NCI-H1092 treated with DMSO at 0.1 percent for 48 hours (cell line): ENCODE measurements at regions not wholly inside any gene's neighbourhood (a gene's known extent, or its start where the extent isn't known, plus 50 kb on each side); places are given as distances from the start of the nearest gene placed in this dataset.
"Not testable (repeated sequence)": the region's sequence is repeated elsewhere in the genome, so short reads cannot be mapped to it uniquely, and the experiment has no call there.

Source experiments
- DNase-seq: peaks from one replicate; lab custom pipeline; 2025; lab: John Stamatoyannopoulos, UW

DNA sequence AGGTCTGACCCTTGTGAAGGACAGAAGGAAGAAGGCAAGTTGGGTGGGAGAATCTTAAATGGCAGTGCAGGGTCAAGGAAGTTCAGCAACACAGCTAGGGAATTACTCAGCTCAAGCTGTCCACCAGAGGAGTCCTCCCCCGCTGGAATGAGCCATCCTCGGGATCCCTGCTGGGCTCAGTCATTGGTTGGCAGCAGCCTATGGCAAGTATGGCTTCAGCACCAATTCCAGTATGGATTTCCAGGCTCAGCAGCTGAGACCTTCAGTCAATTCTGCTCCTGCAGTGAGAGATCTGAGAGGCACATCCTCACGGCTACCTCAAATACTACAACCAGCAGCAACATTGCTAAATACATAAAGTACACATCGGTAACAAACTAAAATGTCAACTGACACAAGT lies 280.6 kb upstream of the PIK3R1 start:
- DNase-seq: no peak

DNA sequence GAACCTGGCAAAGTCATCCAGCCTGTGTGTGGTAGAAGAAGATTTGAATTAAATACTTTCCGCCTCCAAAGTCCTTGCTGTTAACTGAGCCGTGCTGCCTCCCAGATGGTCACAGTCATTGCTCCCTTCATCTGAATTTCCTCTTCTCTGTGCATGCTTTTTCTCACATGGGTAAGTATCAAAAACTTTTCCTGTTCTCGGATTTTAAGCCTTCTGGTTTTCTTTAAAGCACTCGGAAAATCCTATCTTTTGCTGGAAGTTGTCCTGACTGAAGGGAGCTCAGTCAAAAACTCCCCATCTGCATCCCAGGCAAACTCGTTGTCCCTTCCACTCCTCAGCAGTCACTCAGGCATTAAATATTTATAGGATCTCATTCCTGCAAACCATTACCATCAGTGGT lies 290.0 kb upstream of the PIK3R1 start:
- DNase-seq: no peak

DNA sequence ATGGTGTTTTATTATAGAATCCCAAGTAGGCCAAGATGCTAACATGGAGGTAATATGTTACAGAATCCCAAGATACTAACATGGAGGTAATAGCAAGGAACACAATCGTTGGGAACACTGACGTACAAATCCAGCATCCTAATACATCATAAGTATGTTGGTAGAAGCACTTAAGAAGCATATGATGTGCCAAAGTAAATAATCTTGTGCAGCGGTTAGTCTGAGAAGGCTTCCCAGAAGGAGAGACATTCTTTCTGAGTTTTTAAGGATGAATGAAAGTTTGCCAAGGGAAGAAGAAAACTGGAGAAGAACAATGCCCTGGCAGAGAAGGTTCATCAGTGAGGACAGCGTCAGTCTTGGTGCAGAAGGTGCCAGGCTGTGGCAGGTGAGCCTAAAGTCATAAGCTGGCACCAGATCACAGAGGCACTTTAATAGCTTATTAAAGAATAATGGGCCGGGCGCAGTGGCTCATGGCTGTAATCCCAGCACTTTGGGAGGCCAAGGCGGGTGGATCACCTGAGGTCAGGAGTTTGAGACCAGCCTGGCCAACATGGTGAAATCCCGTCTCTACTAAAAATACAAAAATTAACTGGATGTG lies 294.5 kb upstream of the PIK3R1 start:
- DNase-seq: no peak

DNA sequence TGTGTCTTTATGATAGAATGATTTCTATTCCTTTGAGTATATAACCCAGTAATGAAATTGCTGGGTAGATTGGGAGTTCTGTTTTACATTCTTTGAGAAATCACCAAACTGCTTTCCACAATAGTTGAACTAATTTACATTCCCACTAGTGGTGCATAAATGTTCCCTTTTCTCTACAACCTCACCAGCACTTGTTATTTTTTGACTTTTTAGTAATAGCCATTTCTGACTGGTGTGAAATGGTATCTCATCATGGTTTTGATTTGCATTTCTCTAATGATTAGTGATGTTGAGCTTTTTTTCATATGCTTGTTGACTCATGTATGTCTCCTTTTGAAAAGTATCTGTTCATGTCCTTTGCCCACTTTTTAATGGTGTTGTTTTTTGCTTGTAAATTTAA lies 296.0 kb upstream of the PIK3R1 start:
- not testable (repeated sequence) for DNase-seq

DNA sequence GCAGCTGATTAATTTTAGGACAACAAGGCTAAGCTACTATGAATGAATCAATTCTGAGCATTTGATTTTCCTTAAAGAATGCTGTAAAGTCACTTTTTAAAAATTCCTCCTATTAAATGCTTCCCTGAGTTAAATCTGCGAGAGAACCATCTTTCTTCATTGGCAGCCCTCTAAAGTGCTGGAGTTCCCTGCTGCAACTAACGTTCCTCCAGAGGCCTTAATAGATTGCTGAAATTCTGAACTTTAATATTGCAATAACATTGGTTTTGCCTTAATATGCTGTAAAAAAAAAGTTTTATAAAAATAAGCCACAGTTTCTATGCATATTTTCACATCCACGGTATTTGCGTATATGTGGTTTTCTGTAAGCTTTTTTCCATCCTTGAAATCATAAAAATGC lies 298.0 kb upstream of the PIK3R1 start:
- no peak for DNase-seq

DNA sequence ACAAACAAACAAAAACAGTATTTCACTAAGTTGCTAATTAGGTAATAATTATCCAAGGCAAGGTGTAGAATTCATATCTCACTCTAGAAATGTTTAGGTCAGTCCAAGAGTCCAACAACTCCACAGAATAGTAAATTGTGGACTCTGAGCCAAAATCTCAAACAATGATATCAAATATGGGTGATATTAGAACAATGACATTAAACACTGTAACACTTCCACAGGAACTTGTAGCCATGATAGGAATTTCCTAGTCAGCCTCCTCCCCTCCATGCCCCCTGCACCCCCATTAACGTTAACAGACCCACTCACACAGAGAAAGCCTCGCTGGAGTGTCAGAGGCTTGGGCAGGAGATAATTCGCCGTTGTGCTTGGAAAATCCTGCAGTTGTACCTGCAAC lies 305.0 kb upstream of the PIK3R1 start:
- no peak for DNase-seq

DNA sequence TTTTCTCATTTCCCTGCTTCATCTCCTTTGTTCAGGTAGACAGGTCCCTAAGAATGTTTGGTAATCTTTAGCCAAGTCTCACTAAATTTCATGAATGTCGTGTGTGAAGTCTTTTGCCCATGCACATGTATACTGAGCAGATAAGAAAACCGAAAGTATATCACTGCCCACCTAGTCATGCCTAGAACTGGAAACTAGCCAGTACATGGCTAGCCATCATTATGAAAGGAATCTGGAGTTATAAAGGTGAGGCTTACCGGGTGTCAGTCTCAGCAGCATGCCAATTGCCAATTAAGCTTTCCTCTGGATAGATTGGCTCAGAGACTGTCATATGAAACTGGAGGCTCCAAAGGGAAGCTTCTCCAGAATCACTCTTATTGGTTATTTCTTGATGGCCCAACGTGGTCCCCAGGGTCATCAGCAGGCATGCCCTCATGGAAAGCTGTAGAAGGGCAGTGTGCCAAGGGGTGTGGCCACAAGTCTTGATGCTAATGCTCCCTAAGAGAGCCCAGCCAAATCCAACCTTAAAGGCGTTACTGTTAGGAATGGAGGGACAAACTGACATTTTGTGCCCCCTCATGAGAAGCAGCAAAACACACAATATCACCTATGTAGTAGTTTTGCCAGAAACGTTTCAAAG lies 307.3 kb upstream of the PIK3R1 start:
- DNase-seq: no peak

DNA sequence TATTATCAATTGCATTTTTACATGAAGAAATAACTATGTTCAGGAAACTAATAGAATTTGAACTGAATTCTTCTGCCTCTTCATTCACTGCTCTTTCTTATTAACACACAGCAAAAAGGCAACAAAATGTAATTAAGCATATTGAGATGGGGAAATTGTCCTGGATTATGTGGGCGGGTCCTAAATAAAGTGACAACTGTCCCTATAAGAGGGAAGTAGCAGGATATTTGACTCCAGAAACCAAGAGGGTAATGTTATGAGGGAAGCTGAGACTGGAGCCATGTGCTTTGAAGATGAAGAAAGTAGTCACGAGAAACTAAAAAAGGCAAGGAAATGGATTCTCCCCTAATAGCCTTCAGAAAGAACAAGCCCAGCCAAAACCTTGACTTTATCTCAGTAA lies 311.2 kb upstream of the PIK3R1 start:
- DNase-seq: no peak

DNA sequence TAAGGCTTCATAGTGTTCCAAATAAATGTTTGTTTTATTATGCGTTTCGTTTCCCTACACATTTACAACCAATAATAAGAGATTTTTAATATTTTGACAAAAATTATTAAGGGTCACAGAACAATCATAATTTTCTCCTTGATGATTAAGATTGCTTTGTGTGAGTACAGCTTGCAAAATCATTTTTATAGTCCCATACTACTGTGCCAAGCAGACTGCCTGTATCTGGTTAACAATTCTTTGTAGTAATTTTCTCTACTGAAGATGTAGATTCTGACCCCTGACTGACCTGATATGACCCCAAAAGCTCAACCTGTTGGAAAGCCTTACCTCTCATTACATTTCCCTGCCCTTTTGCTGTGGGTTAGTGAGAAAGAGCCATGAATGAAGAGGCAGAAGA lies 311.9 kb upstream of the PIK3R1 start:
- no peak for DNase-seq

DNA sequence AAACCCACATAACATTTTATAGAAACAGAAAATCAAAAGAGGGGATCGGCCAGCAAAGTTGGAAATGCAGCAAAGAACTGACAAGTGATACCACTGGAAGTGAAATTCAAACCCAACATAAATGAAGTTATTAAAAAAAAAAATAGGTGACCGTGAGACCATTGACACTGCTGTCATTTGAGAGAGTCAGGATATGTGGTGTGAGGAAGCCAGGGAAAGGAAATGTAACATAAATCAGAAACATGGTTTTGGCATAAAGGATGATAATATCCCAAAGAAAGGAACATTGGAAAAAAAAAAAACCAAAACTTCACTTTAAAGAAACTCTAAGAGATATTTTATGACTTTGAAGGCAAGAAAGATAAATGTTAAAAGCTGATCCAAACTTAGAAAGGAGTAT lies 312.4 kb upstream of the PIK3R1 start:
- DNase-seq: no peak

DNA sequence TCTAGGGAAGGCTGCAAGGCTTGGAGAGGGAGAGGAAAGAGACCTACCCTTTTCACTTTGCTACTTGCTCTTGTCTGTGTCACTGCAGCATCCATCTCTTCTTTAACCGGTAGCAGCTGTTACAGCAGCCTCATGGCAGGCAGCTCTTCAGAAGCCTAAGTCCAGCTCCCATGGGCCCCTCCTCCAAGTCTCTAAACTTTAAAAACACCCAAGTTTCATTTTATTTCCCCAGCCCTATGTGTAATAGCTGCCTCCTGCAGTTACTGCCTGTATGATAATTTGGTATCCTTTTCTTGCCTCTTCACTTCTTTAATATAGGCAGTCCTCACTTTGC lies 313.1 kb upstream of the PIK3R1 start:
- DNase-seq: no peak

DNA sequence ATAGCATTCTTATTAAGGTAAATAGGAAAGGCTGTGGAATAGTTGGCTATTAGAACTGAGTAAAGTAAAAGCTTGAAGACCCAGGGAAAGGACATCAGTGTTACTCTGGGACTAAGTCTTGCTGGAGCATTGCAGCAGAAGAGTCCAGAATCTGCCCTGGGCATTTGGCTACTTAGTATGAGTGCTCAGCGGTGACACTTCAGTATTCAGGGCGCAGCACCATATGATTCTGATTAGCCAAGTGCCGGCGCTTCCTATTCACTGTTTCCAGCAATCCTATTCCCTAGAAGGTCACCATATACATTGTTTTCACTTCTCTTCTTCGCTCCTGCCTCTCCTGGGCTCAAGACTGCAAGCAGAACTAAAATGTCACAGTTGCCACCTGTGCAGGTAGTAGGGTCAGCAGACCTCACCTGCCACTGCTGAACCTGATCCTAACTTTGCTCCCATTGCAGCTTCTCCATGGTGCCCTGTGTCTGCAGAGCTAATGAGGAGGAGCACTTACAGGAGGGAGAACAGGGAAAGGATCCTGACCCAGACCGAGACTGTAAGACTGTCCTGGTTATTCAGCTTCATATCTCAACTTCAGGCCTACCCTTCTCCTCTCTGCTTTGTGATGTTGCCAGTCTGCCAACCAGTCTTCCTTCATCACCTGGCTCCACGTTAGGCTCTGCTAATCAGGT lies 313.6 kb upstream of the PIK3R1 start:
- DNase-seq: no peak

DNA sequence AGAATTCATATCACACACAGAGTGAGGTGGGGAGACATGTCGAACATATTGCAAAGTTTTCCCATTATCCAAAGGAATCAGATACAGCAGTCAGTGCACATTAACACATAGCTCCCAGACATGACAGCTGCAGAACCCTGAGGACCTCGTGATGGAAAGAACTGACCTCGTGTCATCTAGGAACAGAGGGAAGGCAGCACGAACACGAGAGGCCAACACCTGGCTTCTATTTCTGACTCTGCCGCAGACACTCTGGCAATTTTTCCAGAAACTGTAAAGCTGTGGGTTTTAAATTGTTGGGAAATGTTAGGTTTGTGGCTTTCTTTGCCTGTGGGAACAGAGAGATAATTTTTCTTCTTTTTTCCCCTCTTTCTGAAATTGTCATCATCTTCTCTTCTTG lies 315.0 kb upstream of the PIK3R1 start:
- no peak for DNase-seq

DNA sequence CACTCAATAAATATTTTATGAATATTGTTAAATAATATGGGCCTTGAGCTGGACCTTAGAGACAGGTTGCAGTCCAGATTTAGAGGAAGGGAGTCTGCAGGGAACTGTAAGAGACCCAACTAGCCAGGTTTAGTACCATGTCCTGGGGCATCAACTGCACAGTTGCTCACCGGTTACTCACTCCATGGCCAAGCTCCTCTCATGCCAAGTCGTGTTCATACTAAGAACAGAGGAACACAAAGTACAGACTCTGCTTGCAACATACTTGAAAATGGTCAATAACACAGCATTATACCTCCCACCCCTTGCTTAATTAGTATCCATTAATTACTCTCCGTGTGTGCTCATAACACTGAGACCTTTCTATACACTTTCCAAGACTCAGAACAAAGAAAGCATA lies 317.6 kb upstream of the PIK3R1 start:
- no peak for DNase-seq

DNA sequence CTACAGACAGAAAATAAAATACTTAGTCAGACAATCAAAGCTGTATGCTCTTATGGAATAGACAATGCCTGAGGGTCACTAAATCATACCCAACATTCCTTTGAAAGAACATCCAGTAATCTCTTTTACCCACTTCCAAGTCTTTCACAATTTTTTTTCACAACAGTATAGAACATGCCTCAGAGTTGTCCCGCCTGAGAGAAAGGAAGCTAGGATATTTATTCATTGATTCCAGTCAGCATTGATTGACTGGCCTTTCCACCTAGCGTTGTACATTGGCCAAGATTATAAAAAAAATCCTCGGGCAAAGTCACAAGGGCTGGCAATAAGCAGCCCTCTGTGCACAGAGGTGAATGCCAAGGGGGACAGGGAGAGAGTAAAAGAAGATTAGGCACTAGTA lies 318.1 kb upstream of the PIK3R1 start:
- no peak for DNase-seq

DNA sequence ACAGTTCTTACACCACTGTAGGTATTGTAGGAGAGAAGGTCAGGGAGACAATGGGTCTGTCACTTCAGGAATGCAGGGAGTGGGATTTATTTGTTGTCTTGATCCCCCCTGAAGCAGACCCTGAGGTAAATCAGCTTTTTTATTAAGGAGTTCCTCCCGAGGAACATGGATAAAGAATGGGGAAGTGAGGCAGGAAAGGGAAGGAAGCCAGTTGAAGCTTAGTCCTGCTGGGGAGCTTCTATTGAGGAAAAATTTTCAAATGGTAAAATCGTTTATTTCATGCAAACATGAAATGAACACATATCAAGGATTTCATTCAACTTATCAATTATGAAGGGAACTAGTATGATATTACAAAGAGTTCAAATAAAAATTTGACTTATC lies 318.6 kb upstream of the PIK3R1 start:
- no peak for DNase-seq

DNA sequence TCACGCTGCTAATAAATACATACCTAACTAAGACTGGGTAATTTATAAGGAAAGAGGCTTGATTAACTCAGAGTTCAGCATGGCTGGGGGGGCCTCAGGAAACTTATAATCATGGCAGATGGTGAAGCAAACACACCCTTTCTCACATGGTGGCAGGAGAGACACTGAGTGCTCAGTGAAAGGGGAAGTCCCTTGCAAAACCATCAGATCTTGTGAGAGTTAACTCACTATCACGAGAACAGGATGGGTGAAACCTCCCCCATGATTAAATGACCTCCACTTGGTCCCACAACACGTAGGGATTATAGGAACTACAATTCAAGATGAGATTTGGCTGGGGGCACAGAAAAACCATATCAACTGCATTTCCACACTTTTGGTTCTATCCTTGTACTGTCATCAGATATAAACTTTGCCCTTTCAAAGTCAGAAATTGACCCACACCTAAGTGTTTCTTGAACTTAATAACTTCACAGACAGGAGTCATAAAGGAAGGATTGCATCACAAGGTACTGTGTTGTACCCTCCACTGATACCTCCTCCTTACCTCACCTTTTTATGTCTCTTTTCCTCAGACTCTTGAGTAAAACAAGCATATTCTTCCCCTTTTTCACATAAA lies 319.1 kb upstream of the PIK3R1 start:
- no peak for DNase-seq

DNA sequence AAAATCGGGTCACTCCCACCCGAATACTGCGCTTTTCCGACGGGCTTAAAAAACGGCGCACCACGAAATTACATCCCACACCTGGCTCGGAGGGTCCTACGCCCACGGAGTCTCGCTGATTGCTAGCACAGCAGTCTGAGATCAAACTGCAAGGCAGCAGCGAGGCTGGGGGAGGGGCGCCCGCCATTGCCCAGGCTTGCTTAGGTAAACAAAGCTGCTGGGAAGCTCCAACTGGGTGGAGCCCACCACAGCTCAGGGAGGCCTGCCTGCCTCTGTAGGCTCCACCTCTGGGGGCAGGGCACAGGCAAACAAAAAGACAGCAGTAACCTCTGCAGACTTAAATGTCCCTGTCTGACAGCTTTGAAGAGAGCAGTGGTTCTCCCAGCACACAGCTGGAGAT lies 325.7 kb upstream of the PIK3R1 start:
- DNase-seq: not testable (repeated sequence)

DNA sequence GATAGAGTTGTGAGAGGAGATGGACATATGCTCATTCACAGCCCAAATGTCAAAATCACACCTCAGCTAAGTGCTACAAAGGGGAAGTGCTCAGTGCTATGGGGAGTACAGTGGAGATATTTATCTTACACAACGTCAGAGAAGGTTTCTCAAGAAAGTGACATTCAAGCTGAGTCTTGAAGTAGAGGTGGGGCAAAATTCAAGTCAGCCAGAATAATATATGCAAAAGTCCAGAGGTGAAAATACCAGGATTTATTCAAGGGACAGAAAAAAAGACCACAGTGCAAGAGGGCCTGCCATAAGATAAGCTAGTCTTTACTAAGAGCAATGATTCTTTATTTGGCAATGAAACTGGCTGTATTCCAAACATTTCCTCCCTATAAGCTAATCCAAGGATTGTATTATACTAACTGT lies 327.8 kb upstream of the PIK3R1 start:
- no peak for DNase-seq

DNA sequence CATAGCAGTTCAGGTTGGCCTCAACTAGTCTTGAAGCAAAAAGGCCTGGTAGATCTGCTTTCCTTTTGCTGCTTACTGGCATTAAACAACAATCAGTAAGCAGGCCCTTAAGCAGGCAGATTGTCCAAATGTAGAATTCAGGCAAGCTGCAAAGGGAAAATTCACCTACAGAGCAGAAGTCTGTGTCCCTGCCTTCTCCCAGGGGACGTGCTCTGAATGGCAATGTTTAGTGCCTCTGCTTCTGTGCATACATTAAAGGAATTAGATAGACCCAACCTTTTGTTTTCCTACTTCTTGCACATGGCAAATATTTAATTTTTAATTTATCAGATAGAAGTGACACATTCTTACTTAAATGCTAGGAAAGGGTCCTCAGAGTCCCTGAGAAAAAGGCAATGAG lies 328.8 kb upstream of the PIK3R1 start:
- DNase-seq: no peak

DNA sequence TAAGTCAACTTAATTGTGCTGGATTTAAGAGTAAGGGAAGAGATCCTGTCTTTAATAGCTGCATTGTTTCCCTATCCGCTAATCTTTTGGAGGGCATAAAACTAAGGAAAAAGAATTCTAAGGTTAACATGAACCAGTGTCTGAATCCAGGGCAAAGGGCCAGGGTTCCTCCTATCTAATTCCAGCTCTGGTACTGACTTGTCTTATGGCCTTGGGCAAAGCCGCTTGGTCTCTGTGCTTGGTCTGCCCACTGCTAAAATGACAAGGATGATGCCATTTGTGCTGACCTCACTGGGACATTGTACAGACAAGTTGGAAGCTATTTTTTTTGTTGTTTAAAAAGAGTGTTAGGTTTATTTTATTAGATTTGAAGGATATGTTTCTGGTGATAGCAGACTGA lies 334.7 kb upstream of the PIK3R1 start:
- DNase-seq: no peak

DNA sequence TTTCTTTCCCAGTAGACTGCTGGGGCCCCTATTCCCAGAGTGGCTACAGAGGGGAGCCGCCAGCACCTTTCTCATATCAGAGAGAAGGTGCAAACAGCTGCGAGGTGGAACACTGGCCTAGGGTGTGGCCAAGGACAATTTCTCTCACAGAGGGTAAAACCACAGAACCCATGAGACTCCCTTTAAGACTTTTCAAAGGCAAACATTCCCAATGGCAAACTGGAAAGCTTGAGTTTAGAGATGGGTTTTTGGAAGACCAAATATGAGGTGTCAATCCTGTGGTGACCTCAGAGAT lies 335.1 kb upstream of the PIK3R1 start:
- DNase-seq: no peak

DNA sequence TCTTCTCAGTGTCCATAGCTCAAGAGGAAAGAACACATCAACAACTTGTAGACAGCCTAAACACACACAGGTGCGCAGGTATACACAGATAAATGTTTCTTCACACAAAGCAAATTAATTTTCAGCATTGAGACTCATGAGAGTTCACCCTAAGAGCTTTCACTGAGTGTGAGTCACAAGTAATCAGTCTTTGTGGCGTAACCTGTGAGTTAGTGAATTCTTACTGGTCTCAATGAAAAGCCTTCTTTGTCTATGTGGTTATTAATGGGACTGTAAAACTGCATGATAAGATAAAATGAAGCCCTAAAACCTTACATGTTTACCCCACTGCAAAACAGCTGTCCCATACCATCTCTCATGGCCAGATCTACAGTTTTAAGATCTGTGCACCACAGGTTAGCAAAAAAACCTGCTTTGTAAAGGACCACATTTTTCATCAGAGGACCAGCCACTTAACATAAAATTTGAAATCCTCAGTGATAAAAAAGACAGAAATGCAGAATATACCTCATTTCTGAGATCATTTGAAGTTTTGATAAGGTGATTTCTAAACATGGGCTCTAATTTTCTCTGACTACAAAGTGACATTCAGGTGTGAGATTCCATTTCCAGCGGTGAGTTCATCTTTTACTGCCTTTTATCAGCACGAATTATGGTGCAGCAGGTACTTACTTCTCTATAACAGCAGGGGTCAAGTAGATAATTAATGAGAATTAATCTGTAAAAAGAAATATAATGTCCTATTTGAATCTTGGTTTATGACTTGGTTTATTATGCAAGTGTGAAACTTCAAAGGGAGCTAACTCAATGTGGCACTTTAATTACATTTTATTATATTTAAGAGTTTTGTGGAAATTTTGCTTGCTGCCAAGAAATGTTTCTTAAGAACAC lies 335.7 kb upstream of the PIK3R1 start:
- no peak for DNase-seq
